Mammary epithelial cell (primary cell): ENCODE measurements at regions not wholly inside any gene's neighbourhood (a gene's known extent, or its start where the extent isn't known, plus 50 kb on each side); places are given as distances from the start of the nearest gene placed in this dataset.
"Not testable (repeated sequence)": the region's sequence is repeated elsewhere in the genome, so short reads cannot be mapped to it uniquely, and the experiment has no call there.

ENCODE experiments used
- EZH2 ChIP-seq: IDR thresholded peaks from 2 replicates; pipeline ENCODE4 v1.6.1; 2012; ENCODE audit warnings: low read length, inconsistent platforms, borderline replicate concordance
- TF ChIP-seq, protein P1 (sequence below), 2 donors: IDR thresholded peaks in 1 of 2; conservative IDR thresholded peaks in 1 of 2; 2 replicates each; pipeline ENCODE4 v1.5.1; 2011 to 2012; ENCODE audit warnings: inconsistent platforms in 2 of 2, low read length in 2 of 2, mild to moderate bottlenecking in 2 of 2, control low read depth in 1 of 2, low read depth in 1 of 2; ENCODE audit not compliant: insufficient read depth in 1 of 2; ENCODE audit errors: extremely low read depth in 1 of 2

DNA sequence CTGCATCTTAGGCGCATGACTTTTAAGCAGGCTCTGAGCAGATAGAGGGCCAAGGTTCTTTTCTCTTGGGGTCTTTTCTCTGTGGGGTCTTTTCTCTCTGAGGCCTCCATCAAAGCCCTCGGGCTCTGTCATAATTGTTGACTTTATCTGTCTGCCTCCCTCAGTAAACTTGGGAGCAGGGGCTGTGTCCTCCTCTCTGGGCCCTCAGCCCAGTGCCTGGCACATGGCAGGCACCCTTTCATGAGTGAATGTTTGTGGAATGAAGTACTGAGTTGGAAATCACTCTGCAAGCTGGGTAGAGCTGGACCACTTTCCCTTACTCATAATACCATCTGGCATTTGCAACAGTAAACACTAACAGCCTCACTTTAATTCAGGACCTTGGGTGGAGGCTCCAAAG lies 96.3 kb upstream of the TERB2 start:
- TF ChIP-seq, protein P1, sequence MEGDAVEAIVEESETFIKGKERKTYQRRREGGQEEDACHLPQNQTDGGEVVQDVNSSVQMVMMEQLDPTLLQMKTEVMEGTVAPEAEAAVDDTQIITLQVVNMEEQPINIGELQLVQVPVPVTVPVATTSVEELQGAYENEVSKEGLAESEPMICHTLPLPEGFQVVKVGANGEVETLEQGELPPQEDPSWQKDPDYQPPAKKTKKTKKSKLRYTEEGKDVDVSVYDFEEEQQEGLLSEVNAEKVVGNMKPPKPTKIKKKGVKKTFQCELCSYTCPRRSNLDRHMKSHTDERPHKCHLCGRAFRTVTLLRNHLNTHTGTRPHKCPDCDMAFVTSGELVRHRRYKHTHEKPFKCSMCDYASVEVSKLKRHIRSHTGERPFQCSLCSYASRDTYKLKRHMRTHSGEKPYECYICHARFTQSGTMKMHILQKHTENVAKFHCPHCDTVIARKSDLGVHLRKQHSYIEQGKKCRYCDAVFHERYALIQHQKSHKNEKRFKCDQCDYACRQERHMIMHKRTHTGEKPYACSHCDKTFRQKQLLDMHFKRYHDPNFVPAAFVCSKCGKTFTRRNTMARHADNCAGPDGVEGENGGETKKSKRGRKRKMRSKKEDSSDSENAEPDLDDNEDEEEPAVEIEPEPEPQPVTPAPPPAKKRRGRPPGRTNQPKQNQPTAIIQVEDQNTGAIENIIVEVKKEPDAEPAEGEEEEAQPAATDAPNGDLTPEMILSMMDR (conservative IDR thresholded peaks at IDR 0.05 in 1 of 2, IDR thresholded peaks at IDR 0.05 in 1 of 2; ENCODE audit: extremely low read depth in 1 of 2, insufficient read depth in 1 of 2, low read depth in 1 of 2, low read length in 2 of 2) = not testable (repeated sequence)
- TF ChIP-seq EZH2 = not testable (repeated sequence)
